GM23338 (cell line): ENCODE measurements at regions not wholly inside any gene's neighbourhood (a gene's known extent, or its start where the extent isn't known, plus 50 kb on each side); places are given as distances from the start of the nearest gene placed in this dataset.

Source experiments
- ATAC-seq: fragments of 200-7000 bp; cut with Tn5 transposase; 3 replicates; pipeline ENCODE4 v1.9.1; 2020
- DNase-seq: peaks from one replicate; pipeline ENCODE4 v3.0.0-alpha.2; 2015; ENCODE audit warnings: low spot score
- H2AFZ ChIP-seq: fragments of 200-600 bp; sonication (generic); 2 replicates; pipeline ENCODE4 v1.8.0; 2016; ENCODE audit warnings: antibody characterized with exemption, mild to moderate bottlenecking, moderate library complexity
- H3F3A ChIP-seq: fragments of 200-600 bp; sonication (generic); replicated peaks from 2 replicates; pipeline ENCODE4 v1.8.0; 2017; ENCODE audit warnings: antibody characterized with exemption, mixed run types, low read depth
- H3K27ac ChIP-seq: fragments of 200-600 bp; sonication (generic); 2 replicates; pipeline ENCODE4 v1.6.1; 2016; ENCODE audit warnings: low read depth
- H3K27me3 ChIP-seq: fragments of 200-600 bp; sonication (generic); 2 replicates; pipeline ENCODE4 v1.8.0; 2016; ENCODE audit warnings: mild to moderate bottlenecking, mixed run types, moderate library complexity; ENCODE audit not compliant: insufficient read depth
- H3K36me3 ChIP-seq: fragments of 200-600 bp; sonication (generic); 2 replicates; pipeline ENCODE4 v1.8.0; 2016; ENCODE audit warnings: mild to moderate bottlenecking; ENCODE audit not compliant: insufficient read depth
- H3K4me1 ChIP-seq: fragments of 200-600 bp; sonication (generic); 2 replicates; pipeline ENCODE4 v1.8.0; 2016; ENCODE audit warnings: mild to moderate bottlenecking, moderate library complexity; ENCODE audit not compliant: insufficient read depth
- H3K4me2 ChIP-seq: fragments of 200-600 bp; sonication (generic); 2 replicates; pipeline ENCODE4 v1.7.1; 2017; ENCODE audit warnings: mixed run types
- H3K4me3 ChIP-seq: fragments of 200-600 bp; sonication (generic); 2 replicates; pipeline ENCODE4 v1.6.1; 2016; ENCODE audit warnings: mixed run types
- H3K79me2 ChIP-seq: fragments of 200-600 bp; sonication (generic); replicated peaks from 2 replicates; pipeline ENCODE4 v1.8.0; 2017; ENCODE audit warnings: mild to moderate bottlenecking; ENCODE audit not compliant: insufficient read depth
- H3K9me2 ChIP-seq: fragments of 200-600 bp; sonication (generic); 2 replicates; pipeline ENCODE4 v1.8.0; 2017; ENCODE audit not compliant: insufficient read depth
- H4K20me1 ChIP-seq: fragments of 200-600 bp; sonication (generic); replicated peaks from 2 replicates; pipeline ENCODE4 v1.8.0; 2017; ENCODE audit warnings: mild to moderate bottlenecking; ENCODE audit not compliant: insufficient read depth
- H3K27ac Mint-ChIP-seq: 2 replicates; pipeline ENCODE4 v1.8.0; 2020; ENCODE audit warnings: inconsistent platforms, mild to moderate bottlenecking, moderate library complexity, mixed read lengths
- H3K27me3 Mint-ChIP-seq: 3 replicates; pipeline ENCODE4 v1.8.0; 2022; ENCODE audit warnings: low read depth, mild to moderate bottlenecking, moderate library complexity, mixed read lengths, inconsistent platforms; ENCODE audit not compliant: insufficient read depth, poor library complexity
- H3K36me3 Mint-ChIP-seq: 3 replicates; pipeline ENCODE4 v1.8.0; 2021; ENCODE audit warnings: low read depth, mild to moderate bottlenecking, inconsistent platforms, moderate library complexity, mixed read lengths
- H3K4me1 Mint-ChIP-seq: 3 replicates; pipeline ENCODE4 v1.8.0; 2020; ENCODE audit warnings: mild to moderate bottlenecking, inconsistent platforms, mixed read lengths
- H3K4me3 Mint-ChIP-seq: 3 replicates; pipeline ENCODE4 v1.8.0; 2021; ENCODE audit warnings: moderate library complexity, mild to moderate bottlenecking, inconsistent platforms, mixed read lengths
- H3K9me3 Mint-ChIP-seq: 3 replicates; pipeline ENCODE4 v1.8.0; 2020; ENCODE audit warnings: moderate library complexity, mild to moderate bottlenecking, inconsistent platforms, mixed read lengths
- CTCF ChIP-seq, 2 experiments: fragments of 200-600 bp in 1 of 2; sonication (generic) in 1 of 2; conservative IDR thresholded peaks; 2 replicates each; pipeline versions ENCODE4 v1.5.1 to v1.6.1; 2016 to 2017; ENCODE audit warnings: antibody characterized with exemption in 2 of 2, low read depth in 2 of 2, mild to moderate bottlenecking in 2 of 2, moderate library complexity in 1 of 2
- EZH2 ChIP-seq: fragments of 200-600 bp; sonication (generic); IDR thresholded peaks from one replicate; pipeline ENCODE4 v1.8.0; 2017; ENCODE audit warnings: antibody characterized with exemption, mild to moderate bottlenecking, low read depth; ENCODE audit not compliant: unreplicated experiment
- EZH2phosphoT487 ChIP-seq: fragments of 200-600 bp; sonication (generic); IDR thresholded peaks from one replicate; pipeline ENCODE4 v1.8.1; 2018; ENCODE audit warnings: antibody characterized with exemption; ENCODE audit not compliant: unreplicated experiment
- STAT1 ChIP-seq: IDR thresholded peaks from one replicate; pipeline ENCODE4 v1.6.1; 2016; ENCODE audit warnings: antibody characterized with exemption; ENCODE audit not compliant: unreplicated experiment
- ZNF114 ChIP-seq: fragments of 250-450 bp; sonication (Bioruptor Pico); IDR thresholded peaks from 2 replicates; pipeline ENCODE4 v1.5.0; 2020; ENCODE audit warnings: mild to moderate bottlenecking, moderate library complexity
- ZNF462 ChIP-seq: fragments of 250-450 bp; sonication (Bioruptor Pico); IDR thresholded peaks from 2 replicates; pipeline ENCODE4 v1.5.0; 2020; ENCODE audit warnings: mild to moderate bottlenecking, moderate library complexity

- Histone ChIP-seq H3K4me1 (peaks cover 19% of the 10 kb centered on the region; the same call in 1 of the 2 replicates), H3K27me3 (no peaks in the 10 kb centered on the region), H3K4me3 (no peak overlapping the region), H3K36me3 (no peaks in the 10 kb centered on the region), H3K9me2 (no peaks in the 10 kb centered on the region), H3K27ac (no peak overlapping the region), H3K79me2 (no peaks in the 10 kb centered on the region), H2AFZ (no peak overlapping the region), H3F3A (no peaks in the 10 kb centered on the region), H3K4me2 (no peak overlapping the region), H4K20me1 (no peaks in the 10 kb centered on the region)
- peak; percentile 2 for DNase-seq
- H3K4me3 Mint-ChIP-seq: no peak overlapping the region
- TF ChIP-seq EZH2 (no peak), ZNF462 (CRISPR knock-in tag) (no peak), CTCF (conservative IDR thresholded peaks at IDR 0.05; ENCODE audit: low read depth in 2 of 2) (no peak), ZNF114 (CRISPR knock-in tag) (no peak), EZH2phosphoT487 (no peak), STAT1 (no peak)
- peaks cover 11% of the 10 kb centered on the region; the same call in 2 of the 3 replicates for H3K4me1 Mint-ChIP-seq
- no peaks in the 10 kb centered on the region for H3K9me3 Mint-ChIP-seq
- no peaks in the 10 kb centered on the region for H3K27me3 Mint-ChIP-seq
- no peak for ATAC-seq
- no peaks in the 10 kb centered on the region for H3K36me3 Mint-ChIP-seq
- no peak overlapping the region for H3K27ac Mint-ChIP-seq
These were observed 657.8 kb downstream of the TLE1 start for GRCh38 chr9:81031422-81032029.
